IMR-90 (cell line): ENCODE measurements at regions not wholly inside any gene's neighbourhood (a gene's known extent, or its start where the extent isn't known, plus 50 kb on each side); places are given as distances from the start of the nearest gene placed in this dataset.

Experiments used
- ATAC-seq: fragments of 200-7000 bp; cut with Tn5 transposase; 2 replicates; pipeline ENCODE4 v1.9.1; 2020; ENCODE audit warnings: low read depth, mild to moderate bottlenecking, moderate library complexity
- BruUV-seq: library from RNA; stranded (reverse); fragments of 400-500 nt; replicated peaks from 2 replicates; lab custom pipeline; 2021; lab: Mats Ljungman, UMichigan
- CTCF ChIA-PET: fragments of 300-600 bp; formaldehyde crosslinking; extraction: SDS; loops from one replicate; lab custom pipeline; 2021; ENCODE audit warnings: antibody characterized with exemption; lab: Yijun Ruan, JAX
- POLR2A ChIA-PET: fragments of 300-600 bp; sonication (Branson Sonifier 250); formaldehyde crosslinking; loops from one replicate; lab custom pipeline; 2022; ENCODE audit warnings: antibody characterized with exemption; ENCODE audit not compliant: unreplicated experiment; lab: Charles Lee
- DNase-seq: peaks from one replicate; pipeline ENCODE4 v3.0.0; 2013
- H2AFZ ChIP-seq: replicated peaks from 2 replicates; pipeline ENCODE3; 2013; ENCODE audit warnings: low read length, mild to moderate bottlenecking; ENCODE audit not compliant: poor library complexity
- H2AK5ac ChIP-seq: 2 replicates; pipeline ENCODE4 v1.6.1; 2013; ENCODE audit warnings: low read depth, low read length, inconsistent platforms
- H2AK9ac ChIP-seq: replicated peaks from 2 replicates; pipeline ENCODE3; 2013; ENCODE audit warnings: mild to moderate bottlenecking, low read depth, low read length, moderate library complexity; ENCODE audit not compliant: poor library complexity
- H2BK120ac ChIP-seq: 2 replicates; pipeline ENCODE4 v1.6.1; 2013; ENCODE audit warnings: low read depth, low read length, inconsistent platforms
- H2BK15ac ChIP-seq: 3 replicates; pipeline ENCODE4 v1.6.1; 2013; ENCODE audit warnings: low read depth, low read length, inconsistent platforms
- H2BK20ac ChIP-seq: 2 replicates; pipeline ENCODE4 v1.6.1; 2013; ENCODE audit warnings: low read depth, mild to moderate bottlenecking, inconsistent platforms, low read length, moderate library complexity
- H2BK5ac ChIP-seq: 2 replicates; pipeline ENCODE4 v1.6.1; 2013; ENCODE audit warnings: mild to moderate bottlenecking, low read depth, low read length, inconsistent platforms; ENCODE audit not compliant: poor library complexity, severe bottlenecking
- H3K14ac ChIP-seq: replicated peaks from 2 replicates; pipeline ENCODE4 v1.6.1; 2013; ENCODE audit warnings: low read depth, low read length, inconsistent platforms
- H3K18ac ChIP-seq: 2 replicates; pipeline ENCODE4 v1.6.1; 2013; ENCODE audit warnings: low read depth, low read length, control low read depth
- H3K23ac ChIP-seq: 2 replicates; pipeline ENCODE4 v1.6.1; 2013; ENCODE audit warnings: low read depth, low read length, inconsistent platforms
- H3K27ac ChIP-seq: 2 replicates; pipeline ENCODE4 v1.5.1; 2013; ENCODE audit warnings: mild to moderate bottlenecking, control low read depth, low read length; ENCODE audit not compliant: insufficient read depth
- H3K27me3 ChIP-seq: 2 replicates; pipeline ENCODE4 v1.6.1; 2013; ENCODE audit warnings: low read length; ENCODE audit not compliant: control insufficient read depth, insufficient read depth
- H3K36me3 ChIP-seq: 2 replicates; pipeline ENCODE4 v1.6.1; 2013; ENCODE audit warnings: low read length, mixed read lengths; ENCODE audit not compliant: control insufficient read depth, insufficient read depth
- H3K4ac ChIP-seq: 2 replicates; pipeline ENCODE4 v1.6.1; 2013; ENCODE audit warnings: low read depth, low read length, inconsistent platforms
- H3K4me1 ChIP-seq: 2 replicates; pipeline ENCODE4 v1.6.1; 2013; ENCODE audit warnings: low read length, mixed read lengths; ENCODE audit not compliant: control insufficient read depth, insufficient read depth
- H3K4me2 ChIP-seq: 2 replicates; pipeline ENCODE4 v1.6.1; 2013; ENCODE audit warnings: low read depth, mild to moderate bottlenecking, control low read depth, low read length, moderate library complexity
- H3K4me3 ChIP-seq: 2 replicates; pipeline ENCODE4 v1.5.1; 2013; ENCODE audit warnings: low read depth, mild to moderate bottlenecking, control low read depth, low read length, moderate library complexity; ENCODE audit not compliant: insufficient read depth
- H3K56ac ChIP-seq: 2 replicates; pipeline ENCODE4 v1.6.1; 2013; ENCODE audit warnings: low read length, inconsistent platforms; ENCODE audit not compliant: insufficient read depth; ENCODE audit errors: extremely low read depth
- H3K79me1 ChIP-seq, 2 experiments: 2 replicates each; pipeline ENCODE4 v1.6.1; 2013; ENCODE audit warnings: low read length in 2 of 2, inconsistent platforms in 1 of 2, low read depth in 1 of 2
- H3K9ac ChIP-seq: 2 replicates; pipeline ENCODE4 v1.6.1; 2013; ENCODE audit warnings: low read depth, low read length, control low read depth
- H3K9me1 ChIP-seq: 2 replicates; pipeline ENCODE4 v1.6.1; 2013; ENCODE audit warnings: low read length, inconsistent platforms; ENCODE audit not compliant: insufficient read depth
- H3K9me3 ChIP-seq: 2 replicates; pipeline ENCODE4 v1.6.1; 2013; ENCODE audit warnings: low read length; ENCODE audit not compliant: control insufficient read depth, insufficient read depth
- H4K20me1 ChIP-seq: 2 replicates; pipeline ENCODE4 v1.6.1; 2013; ENCODE audit warnings: low read length, inconsistent platforms; ENCODE audit not compliant: insufficient read depth
- H4K5ac ChIP-seq: 2 replicates; pipeline ENCODE4 v1.6.1; 2013; ENCODE audit warnings: mild to moderate bottlenecking, low read depth, low read length, control low read depth
- H4K8ac ChIP-seq, 2 experiments: 2 replicates each; pipeline ENCODE4 v1.6.1; 2013; ENCODE audit warnings: low read depth in 2 of 2, low read length in 2 of 2, control low read depth in 1 of 2, inconsistent platforms in 1 of 2
- H4K91ac ChIP-seq: 2 replicates; pipeline ENCODE4 v1.6.1; 2013; ENCODE audit warnings: low read depth, low read length, inconsistent platforms; ENCODE audit not compliant: insufficient read depth
- BHLHE40 ChIP-seq: fragments of 150-350 bp; IDR thresholded peaks from 2 replicates; pipeline ENCODE4 v1.6.1; 2016; ENCODE audit warnings: mild to moderate bottlenecking, low read depth, low read length
- CHD1 ChIP-seq: IDR thresholded peaks from 2 replicates; pipeline ENCODE4 v1.6.1; 2012; ENCODE audit warnings: low read depth, low read length, improper control_type of control experiment
- FOS ChIP-seq: fragments of 150-350 bp; IDR thresholded peaks from 2 replicates; pipeline ENCODE4 v1.6.1; 2016; ENCODE audit warnings: low read depth, low read length
- MAFK ChIP-seq: IDR thresholded peaks from 2 replicates; pipeline ENCODE4 v1.6.1; 2012; ENCODE audit warnings: low read depth, low read length, improper control_type of control experiment
- MAZ ChIP-seq: IDR thresholded peaks from 2 replicates; pipeline ENCODE4 v1.6.1; 2012; ENCODE audit warnings: low read depth, mild to moderate bottlenecking, low read length, improper control_type of control experiment, moderate library complexity, borderline replicate concordance
- MXI1 ChIP-seq: IDR thresholded peaks from 2 replicates; pipeline ENCODE4 v1.6.1; 2012; ENCODE audit warnings: low read depth, mild to moderate bottlenecking, low read length, moderate library complexity, borderline replicate concordance
- NFE2L2 ChIP-seq: fragments of 150-350 bp; IDR thresholded peaks from 2 replicates; pipeline ENCODE4 v1.6.1; 2016; ENCODE audit warnings: low read depth, mild to moderate bottlenecking, low read length
- RAD21 ChIP-seq: IDR thresholded peaks from 2 replicates; pipeline ENCODE4 v1.6.1; 2012; ENCODE audit warnings: low read length, improper control_type of control experiment
- RCOR1 ChIP-seq: IDR thresholded peaks from 2 replicates; pipeline ENCODE4 v1.6.1; 2012; ENCODE audit warnings: mild to moderate bottlenecking, low read length, improper control_type of control experiment; ENCODE audit not compliant: insufficient replicate concordance
- SMC3 ChIP-seq: fragments of 150-350 bp; IDR thresholded peaks from 2 replicates; pipeline ENCODE4 v1.6.1; 2016; ENCODE audit warnings: low read depth, mild to moderate bottlenecking, antibody characterized with exemption, low read length, moderate library complexity
- USF2 ChIP-seq: fragments of 150-350 bp; IDR thresholded peaks from 2 replicates; pipeline ENCODE4 v1.6.1; 2017; ENCODE audit warnings: mild to moderate bottlenecking, antibody characterized with exemption, low read length, low read depth
- WGBS, 2 experiments: methylation state at CpG; one replicate each; pipeline versions ENCODE4 v1.1.5 to v1.1.7; 2013; ENCODE audit warnings: missing lambda C conversion rate in 2 of 2; ENCODE audit not compliant: insufficient read length in 1 of 2; ENCODE audit errors: extremely low coverage in 2 of 2; 5-methylcytosine and 5-hydroxymethylcytosine counted together
- dilution Hi-C: fragments of 300-500 bp; cut with HindIII; formaldehyde crosslinking; loops from one replicate; pipeline ENCODE4 v1.14.3; 2018; ENCODE audit warnings: low sequenced_read_pairs; ENCODE audit not compliant: unreplicated experiment
- in situ Hi-C: fragments of 300-500 bp; cut with MboI; formaldehyde crosslinking; loops from 3 replicates; pipeline ENCODE4 v1.14.3; 2019; ENCODE audit warnings: low sequenced_read_pairs, inconsistent platforms, mixed read lengths
- intact Hi-C: fragments of 100-400 bp; cut with micrococcal nuclease; formaldehyde crosslinking; loops from 2 replicates; pipeline ENCODE4 v1.10.0; 2022
- TF ChIP-seq, protein P1 (sequence below): fragments of 150-350 bp; IDR thresholded peaks from 2 replicates; pipeline ENCODE4 v1.6.1; 2016; ENCODE audit warnings: low read depth, mild to moderate bottlenecking, low read length, moderate library complexity, borderline replicate concordance

DNA sequence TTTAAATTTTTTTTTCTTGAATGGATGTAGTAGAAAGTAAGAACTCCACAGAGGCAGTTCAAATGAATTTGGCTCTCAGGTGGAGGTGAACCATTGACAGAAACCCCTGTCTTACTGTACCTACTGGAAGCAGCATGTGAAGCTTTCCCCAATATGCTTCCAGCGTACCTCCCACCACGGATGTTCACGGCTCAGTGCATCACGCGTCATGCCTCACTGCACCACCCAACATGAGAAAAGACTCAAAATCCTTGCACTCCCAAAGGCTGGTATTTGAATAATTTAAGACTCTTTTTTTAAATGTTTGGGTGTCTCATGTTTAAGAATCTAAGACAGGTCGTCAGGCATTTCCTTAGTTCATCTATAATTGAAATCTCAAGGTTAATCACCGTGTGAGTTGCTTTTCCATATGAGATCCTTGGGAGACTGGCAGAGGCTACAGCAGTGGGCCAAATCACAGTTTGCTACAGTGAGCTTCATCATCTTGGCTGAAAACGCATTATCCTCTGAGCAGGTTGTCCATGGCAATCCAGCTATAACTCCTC is 846.4 kb downstream of the DCDC2C start:
- ChIA-PET CTCF (no interaction called here), POLR2A (no interaction called here)
- Histone ChIP-seq H4K8ac (no peak overlapping the region), H4K20me1 (no peaks in the 10 kb centered on the region), H2BK120ac (no peak overlapping the region), H3K23ac (no peak overlapping the region), H2BK20ac (no peak overlapping the region), H3K9me1 (no peaks in the 10 kb centered on the region), H3K79me1 (no peaks in the 10 kb centered on the region), H4K5ac (no peak overlapping the region), H3K27me3 (no peaks in the 10 kb centered on the region), H3K4me1 (no peaks in the 10 kb centered on the region), H3K4me2 (no peak overlapping the region), H2AK9ac (no peak overlapping the region), H3K36me3 (no peaks in the 10 kb centered on the region), H4K91ac (no peak overlapping the region), H3K4me3 (no peak overlapping the region), H3K18ac (no peak overlapping the region), H3K14ac (no peak overlapping the region), H2BK5ac (no peak overlapping the region), H2AK5ac (no peak overlapping the region), H3K4ac (no peak overlapping the region), H3K9me3 (peaks cover 12% of the 10 kb centered on the region), H3K56ac (no peak overlapping the region), H2AFZ (no peak overlapping the region), H2BK15ac (no peak overlapping the region), H3K9ac (no peak overlapping the region), H3K27ac (no peak overlapping the region)
- BruUV-seq, result no TSS peak
- TF ChIP-seq USF2 (no peak), BHLHE40 (no peak), FOS (no peak), MXI1 (no peak), CHD1 (no peak), NFE2L2 (no peak), MAFK (no peak), RCOR1 (no peak), SMC3 (no peak), RAD21 (no peak), MAZ (no peak)
- TF ChIP-seq, protein P1, sequence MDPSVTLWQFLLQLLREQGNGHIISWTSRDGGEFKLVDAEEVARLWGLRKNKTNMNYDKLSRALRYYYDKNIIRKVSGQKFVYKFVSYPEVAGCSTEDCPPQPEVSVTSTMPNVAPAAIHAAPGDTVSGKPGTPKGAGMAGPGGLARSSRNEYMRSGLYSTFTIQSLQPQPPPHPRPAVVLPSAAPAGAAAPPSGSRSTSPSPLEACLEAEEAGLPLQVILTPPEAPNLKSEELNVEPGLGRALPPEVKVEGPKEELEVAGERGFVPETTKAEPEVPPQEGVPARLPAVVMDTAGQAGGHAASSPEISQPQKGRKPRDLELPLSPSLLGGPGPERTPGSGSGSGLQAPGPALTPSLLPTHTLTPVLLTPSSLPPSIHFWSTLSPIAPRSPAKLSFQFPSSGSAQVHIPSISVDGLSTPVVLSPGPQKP, result no peak
- dilution Hi-C loops (no loop called here), in situ Hi-C loops (no loop called here), intact Hi-C loops (no loop called here)
- DNase-seq (no peak), ATAC-seq (no peak)
- WGBS, 2 experiments, result 52% methylated on average over 3 of the region's 8 CpGs; no CpG with 5 or more reads in 1 of the 2 experiments
